ENCODE measurements at regions not wholly inside any gene's neighbourhood (a gene's known extent, or its start where the extent isn't known, plus 50 kb on each side); places are given as distances from the start of the nearest gene placed in this dataset.

GRCh38 chr10:31581741-31582323 lies 262.8 kb downstream of the ZEB1 start:
- H3K27me3 ChIP-seq (ENCODE audit: control insufficient read depth in 2 of 2, insufficient read depth in 2 of 2, low read length in 2 of 2) = peaks cover 0 to 10% of the 10 kb centered on the region in 2 experiments; a peak in 3 of 5 replicates
- no peak for DNase-seq (ENCODE audit: extremely low read depth in 1 of 4, low spot score in 3 of 4)
- no peak overlapping the region for H3K4me3 ChIP-seq
- BruUV-seq (replicated peaks) = no TSS peak
- POLR2A ChIA-PET = interaction anchor here (0.5 kb wide), 1 partner anchor 18 kb away, joined by 3 read pairs; no protein-coding TSS in a partner anchor
- CTCF ChIA-PET (ENCODE audit: low intra/inter-chr PET ratio) = no interaction called here
- in situ Hi-C loops (cut with MboI) (no loop called here), intact Hi-C loops (cut with micrococcal nuclease) (no loop called here)
- no peaks in the 10 kb centered on the region for H4K20me1 ChIP-seq (replicated peaks; ENCODE audit: control insufficient read depth, insufficient read depth, low read length)
- FAIRE-seq = no peak
- H3K4me1 ChIP-seq (replicated peaks in 1 of 2; ENCODE audit: control insufficient read depth in 2 of 2, insufficient read depth in 2 of 2, low read length in 2 of 2) = peaks cover 0 to 4% of the 10 kb centered on the region in 2 experiments; a peak in 2 of 5 replicates
- H3K9me1 ChIP-seq (ENCODE audit: control insufficient read depth, insufficient read depth, low read length) = no peaks in the 10 kb centered on the region
- H3K4me2 ChIP-seq (ENCODE audit: insufficient read depth, low read length) = no peak overlapping the region
- no peak overlapping the region for H3K27ac ChIP-seq (ENCODE audit: extremely low read depth, low read depth, low read length)
- H3K79me2 ChIP-seq (ENCODE audit: control insufficient read depth, insufficient read depth, low read length) = no peaks in the 10 kb centered on the region
- no peak for ATAC-seq
- no peaks in the 10 kb centered on the region for H3K36me3 ChIP-seq (ENCODE audit: control insufficient read depth, insufficient read depth, low read length)
- WGBS (ENCODE audit: insufficient coverage, low coverage, missing lambda C conversion rate) = 1% methylated on average over 9 of the region's 9 CpGs
- H3K9ac ChIP-seq (ENCODE audit: insufficient read depth in 1 of 2, low read depth in 2 of 2, low read length in 2 of 2) = no peak overlapping the region
- no peaks in the 10 kb centered on the region for H3K9me3 ChIP-seq (replicated peaks; ENCODE audit: control insufficient read depth, insufficient read depth, low read depth, low read length)
- TF ChIP-seq ARHGAP35 (IDR thresholded peaks at IDR 0.05; ENCODE audit: partially characterized antibody) = no peak
- no peak for TF ChIP-seq BACH1 (tag; IDR thresholded peaks at IDR 0.05)
- no peak for TF ChIP-seq MYC (IDR thresholded peaks at IDR 0.05; ENCODE audit: low read depth, low read length)
- TF ChIP-seq MYC (CRISPR knock-in tag; IDR thresholded peaks at IDR 0.05; ENCODE audit: borderline replicate concordance, low read depth) = no peak
- no peak for TF ChIP-seq ZNF668 (CRISPR knock-in tag; IDR thresholded peaks at IDR 0.05)
- TF ChIP-seq ZNF785 (CRISPR knock-in tag; IDR thresholded peaks at IDR 0.05) = no peak
- no peak for TF ChIP-seq NR2F6 (CRISPR knock-in tag; IDR thresholded peaks at IDR 0.05)
- TF ChIP-seq RBM34 (IDR thresholded peaks at IDR 0.05; ENCODE audit: borderline replicate concordance, insufficient read depth, low read length) = no peak
- no peak for TF ChIP-seq ZNF561 (CRISPR knock-in tag; conservative IDR thresholded peaks at IDR 0.05)
- TF ChIP-seq BRD4 (IDR thresholded peaks at IDR 0.05) = no peak
- no peak for TF ChIP-seq HLTF (IDR thresholded peaks at IDR 0.05)
- no peak for TF ChIP-seq NFIC (IDR thresholded peaks at IDR 0.05)
- TF ChIP-seq TCF3 (CRISPR knock-in tag; IDR thresholded peaks at IDR 0.05) = no peak
- H2AFZ ChIP-seq (ENCODE audit: low read depth, low read length) = no peak overlapping the region
